ENCODE measurements at regions not wholly inside any gene's neighbourhood (a gene's known extent, or its start where the extent isn't known, plus 50 kb on each side); places are given as distances from the start of the nearest gene placed in this dataset.
A peak's percentile ranks its signal among the peaks of the same experiment; 100 is the strongest.

GRCh38 chr2:221085936-221086335 lies 486.2 kb downstream of the EPHA4 start:
- in situ Hi-C loops (cut with HindIII; ENCODE audit: low sequenced_read_pairs) = no loop called here
- TF ChIP-seq CTCF (IDR thresholded peaks at IDR 0.05; ENCODE audit: low read depth, low read length, missing control alignments) = no peak
- H3K4me3 ChIP-seq (ENCODE audit: low read depth, low read length) = no peak overlapping the region
- DNase-seq (ENCODE audit: low read depth) = no peak

- TF ChIP-seq CTCF (IDR thresholded peaks at IDR 0.05; ENCODE audit: low read depth, low read length, missing control alignments) = no peak
These were observed 484.3 kb downstream of the EPHA4 start for GRCh38 chr2:221087779-221088178.

GRCh38 chr2:221088506-221088905 lies 483.6 kb downstream of the EPHA4 start:
- H3K4me3 ChIP-seq (ENCODE audit: low read depth, low read length) = no peak overlapping the region
- no peak for TF ChIP-seq CTCF (IDR thresholded peaks at IDR 0.05; ENCODE audit: low read depth, low read length, missing control alignments)
- in situ Hi-C loops (cut with HindIII; ENCODE audit: low sequenced_read_pairs) = no loop called here
- DNase-seq (ENCODE audit: low read depth) = no peak

More at GRCh38 chr2:221087779-221088178, 484.3 kb downstream of the EPHA4 start:
- no peak for DNase-seq (ENCODE audit: low read depth)
- no peak overlapping the region for H3K4me3 ChIP-seq (ENCODE audit: low read depth, low read length)
- in situ Hi-C loops (cut with HindIII; ENCODE audit: low sequenced_read_pairs) = no loop called here

- in situ Hi-C loops (cut with HindIII; ENCODE audit: low sequenced_read_pairs) = no loop called here
- DNase-seq (ENCODE audit: low read depth) = peak; percentile 64
- no peak for TF ChIP-seq CTCF (IDR thresholded peaks at IDR 0.05; ENCODE audit: low read depth, low read length, missing control alignments)
- H3K4me3 ChIP-seq (ENCODE audit: low read depth, low read length) = no peak overlapping the region
These were observed 476.7 kb downstream of the EPHA4 start for GRCh38 chr2:221095356-221095755.

GRCh38 chr2:221096706-221097567 lies 475.2 kb downstream of the EPHA4 start:
- no peak for TF ChIP-seq CTCF (IDR thresholded peaks at IDR 0.05; ENCODE audit: low read depth, low read length, missing control alignments)
- H3K4me3 ChIP-seq (ENCODE audit: low read depth, low read length) = no peak overlapping the region
- peak; percentile 20 for DNase-seq (ENCODE audit: low read depth)
- in situ Hi-C loops (cut with HindIII; ENCODE audit: low sequenced_read_pairs) = no loop called here

GRCh38 chr2:221097568-221097915 lies 474.6 kb downstream of the EPHA4 start:
- DNase-seq (ENCODE audit: low read depth) = peak; percentile 87
- H3K4me3 ChIP-seq (ENCODE audit: low read depth, low read length) = no peak overlapping the region
- in situ Hi-C loops (cut with HindIII; ENCODE audit: low sequenced_read_pairs) = no loop called here
- no peak for TF ChIP-seq CTCF (IDR thresholded peaks at IDR 0.05; ENCODE audit: low read depth, low read length, missing control alignments)

All from astrocyte of the cerebellum (primary cell).